A673 (cell line): ENCODE measurements at regions not wholly inside any gene's neighbourhood (a gene's known extent, or its start where the extent isn't known, plus 50 kb on each side); places are given as distances from the start of the nearest gene placed in this dataset.

Experiments
- EZH2 ChIP-seq: fragments of 200-600 bp; sonication (generic); IDR thresholded peaks from 2 replicates; pipeline ENCODE4 v1.6.1; 2017; ENCODE audit warnings: borderline replicate concordance, low read depth, mild to moderate bottlenecking, mixed read lengths, antibody characterized with exemption, low read length; ENCODE audit not compliant: poor library complexity, severe bottlenecking
- TF ChIP-seq, protein P1 (sequence below): fragments of 300-800, 200-600 bp; sonication (generic); conservative IDR thresholded peaks from 2 replicates; pipeline ENCODE4 v1.5.1; 2017; ENCODE audit warnings: low read depth, mild to moderate bottlenecking, antibody characterized with exemption, low read length, moderate library complexity, mixed read lengths

DNA sequence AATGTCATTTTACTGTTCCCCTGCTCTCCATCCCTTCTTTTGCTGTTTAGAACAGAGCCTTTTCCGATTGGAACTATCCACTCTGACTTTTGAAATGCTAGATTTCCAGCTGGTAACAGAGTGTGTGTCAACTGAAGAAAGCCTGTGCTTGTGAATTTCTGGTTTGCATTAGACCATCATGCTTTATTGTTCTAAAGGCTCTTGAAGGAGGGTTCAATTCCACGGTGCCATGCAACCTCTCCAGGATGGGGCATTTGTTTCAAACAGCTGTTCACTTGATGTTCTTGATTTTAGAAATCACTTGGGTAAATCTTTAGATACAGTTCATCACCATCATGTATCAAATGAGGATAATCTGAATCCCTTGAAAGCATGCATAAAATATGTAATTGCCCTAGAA lies 156.7 kb downstream of the QPCT start:
- TF ChIP-seq, protein P1, sequence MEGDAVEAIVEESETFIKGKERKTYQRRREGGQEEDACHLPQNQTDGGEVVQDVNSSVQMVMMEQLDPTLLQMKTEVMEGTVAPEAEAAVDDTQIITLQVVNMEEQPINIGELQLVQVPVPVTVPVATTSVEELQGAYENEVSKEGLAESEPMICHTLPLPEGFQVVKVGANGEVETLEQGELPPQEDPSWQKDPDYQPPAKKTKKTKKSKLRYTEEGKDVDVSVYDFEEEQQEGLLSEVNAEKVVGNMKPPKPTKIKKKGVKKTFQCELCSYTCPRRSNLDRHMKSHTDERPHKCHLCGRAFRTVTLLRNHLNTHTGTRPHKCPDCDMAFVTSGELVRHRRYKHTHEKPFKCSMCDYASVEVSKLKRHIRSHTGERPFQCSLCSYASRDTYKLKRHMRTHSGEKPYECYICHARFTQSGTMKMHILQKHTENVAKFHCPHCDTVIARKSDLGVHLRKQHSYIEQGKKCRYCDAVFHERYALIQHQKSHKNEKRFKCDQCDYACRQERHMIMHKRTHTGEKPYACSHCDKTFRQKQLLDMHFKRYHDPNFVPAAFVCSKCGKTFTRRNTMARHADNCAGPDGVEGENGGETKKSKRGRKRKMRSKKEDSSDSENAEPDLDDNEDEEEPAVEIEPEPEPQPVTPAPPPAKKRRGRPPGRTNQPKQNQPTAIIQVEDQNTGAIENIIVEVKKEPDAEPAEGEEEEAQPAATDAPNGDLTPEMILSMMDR, result no peak
- TF ChIP-seq EZH2, result no peak
